SK-N-SH (cell line): ENCODE measurements at regions not wholly inside any gene's neighbourhood (a gene's known extent, or its start where the extent isn't known, plus 50 kb on each side); places are given as distances from the start of the nearest gene placed in this dataset.

Experiments
- CTCF ChIA-PET: fragments of 300-600, 350-600 bp; formaldehyde crosslinking; extraction: SDS; loops from one replicate; lab custom pipeline; 2021; lab: Yijun Ruan, JAX
- POLR2A ChIA-PET: fragments of 350-600 bp; sonication (Branson Sonifier 250); formaldehyde crosslinking; extraction: SDS; loops from one replicate; lab custom pipeline; 2020; ENCODE audit warnings: antibody characterized with exemption, inconsistent platforms; lab: Yijun Ruan, JAX
- DNase-seq: peaks from one replicate; pipeline ENCODE4 v3.0.0; 2012
- H2AFZ ChIP-seq: fragments of 200-600 bp; sonication (generic); 2 replicates; pipeline ENCODE4 v1.8.1; 2016; ENCODE audit warnings: antibody characterized with exemption, mild to moderate bottlenecking, low read depth
- H3F3A ChIP-seq: fragments of 200-600 bp; sonication (generic); replicated peaks from 2 replicates; pipeline ENCODE3; 2016; ENCODE audit warnings: antibody characterized with exemption, mild to moderate bottlenecking; ENCODE audit not compliant: insufficient read depth
- H3K27ac ChIP-seq, 2 experiments: fragments of 200-500 bp in 1 of 2; fragments of 200-600 bp in 1 of 2; sonication (Bioruptor generic) in 1 of 2; sonication (generic), shearing (Covaris generic) in 1 of 2; 2 replicates each; pipeline versions ENCODE4 v1.5.1 to v1.6.1; 2014 to 2016; ENCODE audit warnings: low read depth in 2 of 2, inconsistent platforms in 1 of 2, low read length in 1 of 2, mild to moderate bottlenecking in 1 of 2, mixed read lengths in 1 of 2
- H3K27me3 ChIP-seq: fragments of 200-600 bp; sonication (generic), shearing (Covaris generic); 2 replicates; pipeline ENCODE4 v1.6.1; 2016; ENCODE audit warnings: mixed run types; ENCODE audit not compliant: insufficient read depth
- H3K36me3 ChIP-seq, 2 experiments: fragments of 200-500 bp in 1 of 2; fragments of 200-600 bp in 1 of 2; sonication (Bioruptor generic) in 1 of 2; sonication (generic) in 1 of 2; replicated peaks in 1 of 2; 2 replicates each; pipeline versions ENCODE3 to v1.5.1; 2014 to 2016; ENCODE audit warnings: low read length in 1 of 2, mild to moderate bottlenecking in 1 of 2; ENCODE audit not compliant: insufficient read depth in 2 of 2, control insufficient read depth in 1 of 2
- H3K4me1 ChIP-seq, 2 experiments: fragments of 200-500 bp in 1 of 2; fragments of 200-600 bp in 1 of 2; sonication (Bioruptor generic) in 1 of 2; sonication (generic), shearing (Covaris generic) in 1 of 2; 2 replicates each; pipeline versions ENCODE4 v1.5.1 to v1.6.1; 2014 to 2016; ENCODE audit warnings: low read depth in 1 of 2, low read length in 1 of 2, mixed run types in 1 of 2; ENCODE audit not compliant: insufficient read depth in 2 of 2, control insufficient read depth in 1 of 2
- H3K4me2 ChIP-seq: fragments of 200-600 bp; sonication (generic), shearing (Covaris generic); 2 replicates; pipeline ENCODE4 v1.6.1; 2017; ENCODE audit warnings: mixed run types
- H3K4me3 ChIP-seq, 2 experiments: fragments of 200-500 bp in 1 of 2; fragments of 200-600 bp in 1 of 2; sonication (Bioruptor generic) in 1 of 2; sonication (generic), shearing (Covaris generic) in 1 of 2; 2 replicates each; pipeline versions ENCODE4 v1.5.1 to v1.8.1; 2014 to 2016; ENCODE audit warnings: low read depth in 2 of 2, inconsistent platforms in 1 of 2, low read length in 1 of 2, mild to moderate bottlenecking in 1 of 2, mixed read lengths in 1 of 2, moderate library complexity in 1 of 2
- H3K79me2 ChIP-seq: fragments of 200-600 bp; sonication (generic); 2 replicates; pipeline ENCODE4 v1.8.1; 2017; ENCODE audit warnings: mild to moderate bottlenecking; ENCODE audit not compliant: insufficient read depth
- H3K9ac ChIP-seq: fragments of 200-600 bp; sonication (generic); 2 replicates; pipeline ENCODE4 v1.6.1; 2017; ENCODE audit warnings: mixed run types
- H3K9me2 ChIP-seq: fragments of 200-600 bp; sonication (generic); 2 replicates; pipeline ENCODE4 v1.6.1; 2017; ENCODE audit warnings: mixed run types
- H3K9me3 ChIP-seq: fragments of 200-600 bp; sonication (generic); 2 replicates; pipeline ENCODE4 v1.6.1; 2017; ENCODE audit warnings: mixed run types, mild to moderate bottlenecking, moderate library complexity
- H4K20me1 ChIP-seq: fragments of 200-600 bp; sonication (generic); 2 replicates; pipeline ENCODE4 v1.6.1; 2017; ENCODE audit warnings: mild to moderate bottlenecking, mixed run types; ENCODE audit not compliant: insufficient read depth
- CHD2 ChIP-seq: fragments of 150-350 bp; IDR thresholded peaks from 2 replicates; pipeline ENCODE4 v1.6.1; 2018; ENCODE audit warnings: low read length; ENCODE audit not compliant: partially characterized antibody
- FOSL2 ChIP-seq: IDR thresholded peaks from 2 replicates; pipeline ENCODE4 v1.4.0; 2012; ENCODE audit warnings: low read depth, mild to moderate bottlenecking, moderate library complexity, borderline replicate concordance
- FOXM1 ChIP-seq: IDR thresholded peaks from 2 replicates; pipeline ENCODE4 v1.4.0; 2012; ENCODE audit warnings: low read depth, mild to moderate bottlenecking
- GATA2 ChIP-seq: sonication (generic); formaldehyde crosslinking; IDR thresholded peaks from 2 replicates; pipeline ENCODE4 v1.5.0; 2020; ENCODE audit warnings: mild to moderate bottlenecking, missing genetic modification reagents
- JUND ChIP-seq: IDR thresholded peaks from 2 replicates; pipeline ENCODE4 v1.4.0; 2012
- NRF1 ChIP-seq: IDR thresholded peaks from 2 replicates; pipeline ENCODE4 v1.6.1; 2012; ENCODE audit warnings: low read depth, mild to moderate bottlenecking, low read length
- RAD21 ChIP-seq: IDR thresholded peaks from 2 replicates; pipeline ENCODE4 v1.6.1; 2012; ENCODE audit warnings: mild to moderate bottlenecking, low read length
- SIN3A ChIP-seq: IDR thresholded peaks from 2 replicates; pipeline ENCODE4 v1.6.1; 2012; ENCODE audit warnings: low read depth, mild to moderate bottlenecking, low read length, moderate library complexity, borderline replicate concordance
- TEAD4 ChIP-seq: IDR thresholded peaks from 2 replicates; pipeline ENCODE4 v1.4.0; 2012; ENCODE audit warnings: mild to moderate bottlenecking, borderline replicate concordance; ENCODE audit not compliant: insufficient read depth
- YY1 ChIP-seq: IDR thresholded peaks from 2 replicates; pipeline ENCODE4 v1.4.0; 2012; ENCODE audit warnings: low read depth, mild to moderate bottlenecking
- WGBS: methylation state at CpG from one replicate; pipeline ENCODE4 v1.1.6; 2017; ENCODE audit warnings: low lambda C conversion rate; 5-methylcytosine and 5-hydroxymethylcytosine counted together
- TF ChIP-seq, protein P1 (sequence below): IDR thresholded peaks from 2 replicates; pipeline ENCODE4 v1.4.0; 2012; ENCODE audit warnings: low read depth, borderline replicate concordance
- TF ChIP-seq, protein P2 (sequence below): IDR thresholded peaks from 2 replicates; pipeline ENCODE4; 2012
- TF ChIP-seq, protein P3 (sequence below): fragments of 150-350 bp; IDR thresholded peaks from 2 replicates; pipeline ENCODE4 v1.6.1; 2016; ENCODE audit warnings: mild to moderate bottlenecking, low read depth, low read length
- TF ChIP-seq, protein P4 (sequence below): fragments of 200-600 bp; sonication (generic); IDR thresholded peaks from 2 replicates; pipeline ENCODE4 v1.6.1; 2017; ENCODE audit warnings: antibody characterized with exemption, mild to moderate bottlenecking, moderate library complexity
- TF ChIP-seq, protein P5 (sequence below): IDR thresholded peaks from 2 replicates; pipeline ENCODE4 v1.6.1; 2012; ENCODE audit warnings: mild to moderate bottlenecking, low read depth, low read length, moderate library complexity
- TF ChIP-seq, protein P6 (sequence below): fragments of 150-350 bp; IDR thresholded peaks from 2 replicates; pipeline ENCODE4 v1.6.1; 2017; ENCODE audit warnings: antibody characterized with exemption, low read length, low read depth, borderline replicate concordance
- TF ChIP-seq, protein P7 (sequence below): IDR thresholded peaks from 2 replicates; pipeline ENCODE4 v1.4.0; 2012; ENCODE audit warnings: low read depth, borderline replicate concordance

DNA sequence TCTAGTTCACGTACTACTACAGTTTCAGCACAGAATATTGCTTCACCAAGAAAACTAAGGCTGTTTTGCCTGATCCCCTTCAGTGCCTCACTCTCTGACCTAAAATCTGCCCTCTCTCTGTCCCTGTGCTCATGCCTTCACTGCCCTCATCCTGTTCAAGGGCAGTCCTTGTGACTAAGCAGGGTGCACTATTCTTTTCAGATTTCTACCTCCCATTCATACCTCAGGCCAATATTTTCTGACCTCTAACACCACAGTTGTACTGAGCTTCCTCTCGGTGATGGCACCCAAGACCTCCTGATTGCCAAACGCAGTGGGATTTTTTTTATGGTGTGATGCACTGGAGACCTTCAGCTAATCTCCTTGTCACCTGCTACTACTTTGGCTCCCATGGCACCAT lies 57.7 kb upstream of the GADD45A start:
- no peaks in the 10 kb centered on the region for H4K20me1 ChIP-seq
- H3K4me3 ChIP-seq = no peak overlapping the region
- TF ChIP-seq, protein P1, sequence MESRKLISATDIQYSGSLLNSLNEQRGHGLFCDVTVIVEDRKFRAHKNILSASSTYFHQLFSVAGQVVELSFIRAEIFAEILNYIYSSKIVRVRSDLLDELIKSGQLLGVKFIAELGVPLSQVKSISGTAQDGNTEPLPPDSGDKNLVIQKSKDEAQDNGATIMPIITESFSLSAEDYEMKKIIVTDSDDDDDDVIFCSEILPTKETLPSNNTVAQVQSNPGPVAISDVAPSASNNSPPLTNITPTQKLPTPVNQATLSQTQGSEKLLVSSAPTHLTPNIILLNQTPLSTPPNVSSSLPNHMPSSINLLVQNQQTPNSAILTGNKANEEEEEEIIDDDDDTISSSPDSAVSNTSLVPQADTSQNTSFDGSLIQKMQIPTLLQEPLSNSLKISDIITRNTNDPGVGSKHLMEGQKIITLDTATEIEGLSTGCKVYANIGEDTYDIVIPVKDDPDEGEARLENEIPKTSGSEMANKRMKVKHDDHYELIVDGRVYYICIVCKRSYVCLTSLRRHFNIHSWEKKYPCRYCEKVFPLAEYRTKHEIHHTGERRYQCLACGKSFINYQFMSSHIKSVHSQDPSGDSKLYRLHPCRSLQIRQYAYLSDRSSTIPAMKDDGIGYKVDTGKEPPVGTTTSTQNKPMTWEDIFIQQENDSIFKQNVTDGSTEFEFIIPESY = no peak
- TF ChIP-seq NRF1 (no peak), FOSL2 (no peak), GATA2 (CRISPR knock-in tag) (no peak), RAD21 (no peak), YY1 (no peak), JUND (no peak), FOXM1 (no peak), SIN3A (no peak), TEAD4 (no peak), CHD2 (no peak)
- TF ChIP-seq, protein P2, sequence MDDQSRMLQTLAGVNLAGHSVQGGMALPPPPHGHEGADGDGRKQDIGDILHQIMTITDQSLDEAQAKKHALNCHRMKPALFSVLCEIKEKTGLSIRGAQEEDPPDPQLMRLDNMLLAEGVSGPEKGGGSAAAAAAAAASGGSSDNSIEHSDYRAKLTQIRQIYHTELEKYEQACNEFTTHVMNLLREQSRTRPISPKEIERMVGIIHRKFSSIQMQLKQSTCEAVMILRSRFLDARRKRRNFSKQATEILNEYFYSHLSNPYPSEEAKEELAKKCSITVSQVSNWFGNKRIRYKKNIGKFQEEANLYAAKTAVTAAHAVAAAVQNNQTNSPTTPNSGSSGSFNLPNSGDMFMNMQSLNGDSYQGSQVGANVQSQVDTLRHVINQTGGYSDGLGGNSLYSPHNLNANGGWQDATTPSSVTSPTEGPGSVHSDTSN = no peak
- TF ChIP-seq, protein P3, sequence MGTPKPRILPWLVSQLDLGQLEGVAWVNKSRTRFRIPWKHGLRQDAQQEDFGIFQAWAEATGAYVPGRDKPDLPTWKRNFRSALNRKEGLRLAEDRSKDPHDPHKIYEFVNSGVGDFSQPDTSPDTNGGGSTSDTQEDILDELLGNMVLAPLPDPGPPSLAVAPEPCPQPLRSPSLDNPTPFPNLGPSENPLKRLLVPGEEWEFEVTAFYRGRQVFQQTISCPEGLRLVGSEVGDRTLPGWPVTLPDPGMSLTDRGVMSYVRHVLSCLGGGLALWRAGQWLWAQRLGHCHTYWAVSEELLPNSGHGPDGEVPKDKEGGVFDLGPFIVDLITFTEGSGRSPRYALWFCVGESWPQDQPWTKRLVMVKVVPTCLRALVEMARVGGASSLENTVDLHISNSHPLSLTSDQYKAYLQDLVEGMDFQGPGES = no peak
- TF ChIP-seq, protein P4, sequence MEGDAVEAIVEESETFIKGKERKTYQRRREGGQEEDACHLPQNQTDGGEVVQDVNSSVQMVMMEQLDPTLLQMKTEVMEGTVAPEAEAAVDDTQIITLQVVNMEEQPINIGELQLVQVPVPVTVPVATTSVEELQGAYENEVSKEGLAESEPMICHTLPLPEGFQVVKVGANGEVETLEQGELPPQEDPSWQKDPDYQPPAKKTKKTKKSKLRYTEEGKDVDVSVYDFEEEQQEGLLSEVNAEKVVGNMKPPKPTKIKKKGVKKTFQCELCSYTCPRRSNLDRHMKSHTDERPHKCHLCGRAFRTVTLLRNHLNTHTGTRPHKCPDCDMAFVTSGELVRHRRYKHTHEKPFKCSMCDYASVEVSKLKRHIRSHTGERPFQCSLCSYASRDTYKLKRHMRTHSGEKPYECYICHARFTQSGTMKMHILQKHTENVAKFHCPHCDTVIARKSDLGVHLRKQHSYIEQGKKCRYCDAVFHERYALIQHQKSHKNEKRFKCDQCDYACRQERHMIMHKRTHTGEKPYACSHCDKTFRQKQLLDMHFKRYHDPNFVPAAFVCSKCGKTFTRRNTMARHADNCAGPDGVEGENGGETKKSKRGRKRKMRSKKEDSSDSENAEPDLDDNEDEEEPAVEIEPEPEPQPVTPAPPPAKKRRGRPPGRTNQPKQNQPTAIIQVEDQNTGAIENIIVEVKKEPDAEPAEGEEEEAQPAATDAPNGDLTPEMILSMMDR = no peak
- TF ChIP-seq, protein P5, sequence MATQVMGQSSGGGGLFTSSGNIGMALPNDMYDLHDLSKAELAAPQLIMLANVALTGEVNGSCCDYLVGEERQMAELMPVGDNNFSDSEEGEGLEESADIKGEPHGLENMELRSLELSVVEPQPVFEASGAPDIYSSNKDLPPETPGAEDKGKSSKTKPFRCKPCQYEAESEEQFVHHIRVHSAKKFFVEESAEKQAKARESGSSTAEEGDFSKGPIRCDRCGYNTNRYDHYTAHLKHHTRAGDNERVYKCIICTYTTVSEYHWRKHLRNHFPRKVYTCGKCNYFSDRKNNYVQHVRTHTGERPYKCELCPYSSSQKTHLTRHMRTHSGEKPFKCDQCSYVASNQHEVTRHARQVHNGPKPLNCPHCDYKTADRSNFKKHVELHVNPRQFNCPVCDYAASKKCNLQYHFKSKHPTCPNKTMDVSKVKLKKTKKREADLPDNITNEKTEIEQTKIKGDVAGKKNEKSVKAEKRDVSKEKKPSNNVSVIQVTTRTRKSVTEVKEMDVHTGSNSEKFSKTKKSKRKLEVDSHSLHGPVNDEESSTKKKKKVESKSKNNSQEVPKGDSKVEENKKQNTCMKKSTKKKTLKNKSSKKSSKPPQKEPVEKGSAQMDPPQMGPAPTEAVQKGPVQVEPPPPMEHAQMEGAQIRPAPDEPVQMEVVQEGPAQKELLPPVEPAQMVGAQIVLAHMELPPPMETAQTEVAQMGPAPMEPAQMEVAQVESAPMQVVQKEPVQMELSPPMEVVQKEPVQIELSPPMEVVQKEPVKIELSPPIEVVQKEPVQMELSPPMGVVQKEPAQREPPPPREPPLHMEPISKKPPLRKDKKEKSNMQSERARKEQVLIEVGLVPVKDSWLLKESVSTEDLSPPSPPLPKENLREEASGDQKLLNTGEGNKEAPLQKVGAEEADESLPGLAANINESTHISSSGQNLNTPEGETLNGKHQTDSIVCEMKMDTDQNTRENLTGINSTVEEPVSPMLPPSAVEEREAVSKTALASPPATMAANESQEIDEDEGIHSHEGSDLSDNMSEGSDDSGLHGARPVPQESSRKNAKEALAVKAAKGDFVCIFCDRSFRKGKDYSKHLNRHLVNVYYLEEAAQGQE = no peak
- TF ChIP-seq, protein P6, sequence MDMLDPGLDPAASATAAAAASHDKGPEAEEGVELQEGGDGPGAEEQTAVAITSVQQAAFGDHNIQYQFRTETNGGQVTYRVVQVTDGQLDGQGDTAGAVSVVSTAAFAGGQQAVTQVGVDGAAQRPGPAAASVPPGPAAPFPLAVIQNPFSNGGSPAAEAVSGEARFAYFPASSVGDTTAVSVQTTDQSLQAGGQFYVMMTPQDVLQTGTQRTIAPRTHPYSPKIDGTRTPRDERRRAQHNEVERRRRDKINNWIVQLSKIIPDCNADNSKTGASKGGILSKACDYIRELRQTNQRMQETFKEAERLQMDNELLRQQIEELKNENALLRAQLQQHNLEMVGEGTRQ = no peak
- TF ChIP-seq, protein P7, sequence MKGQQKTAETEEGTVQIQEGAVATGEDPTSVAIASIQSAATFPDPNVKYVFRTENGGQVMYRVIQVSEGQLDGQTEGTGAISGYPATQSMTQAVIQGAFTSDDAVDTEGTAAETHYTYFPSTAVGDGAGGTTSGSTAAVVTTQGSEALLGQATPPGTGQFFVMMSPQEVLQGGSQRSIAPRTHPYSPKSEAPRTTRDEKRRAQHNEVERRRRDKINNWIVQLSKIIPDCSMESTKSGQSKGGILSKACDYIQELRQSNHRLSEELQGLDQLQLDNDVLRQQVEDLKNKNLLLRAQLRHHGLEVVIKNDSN = no peak
- no peaks in the 10 kb centered on the region for H3K79me2 ChIP-seq
- ChIA-PET CTCF (interaction anchor here (1.1 to 1.2 kb wide), 2 partner anchors 14 to 66 kb away, joined by 3 to 6 read pairs; no protein-coding TSS in a partner anchor), POLR2A (no interaction called here)
- no peak overlapping the region for H3K4me2 ChIP-seq
- 92% methylated on average over 3 of the region's 3 CpGs for WGBS
- H3K27ac ChIP-seq = no peak overlapping the region
- peaks cover 18% of the 10 kb centered on the region for H3F3A ChIP-seq
- H3K9ac ChIP-seq = no peak overlapping the region
- no peak overlapping the region for H2AFZ ChIP-seq
- no peaks in the 10 kb centered on the region for H3K36me3 ChIP-seq
- H3K9me2 ChIP-seq = no peaks in the 10 kb centered on the region
- H3K4me1 ChIP-seq = peaks cover 2 to 21% of the 10 kb centered on the region in 2 experiments; a peak in 2 of 4 replicates
- no peaks in the 10 kb centered on the region for H3K9me3 ChIP-seq
- DNase-seq = no peak
- H3K27me3 ChIP-seq = no peaks in the 10 kb centered on the region
